ENCODE measurements at regions not wholly inside any gene's neighbourhood (a gene's known extent, or its start where the extent isn't known, plus 50 kb on each side); places are given as distances from the start of the nearest gene placed in this dataset.

DNA sequence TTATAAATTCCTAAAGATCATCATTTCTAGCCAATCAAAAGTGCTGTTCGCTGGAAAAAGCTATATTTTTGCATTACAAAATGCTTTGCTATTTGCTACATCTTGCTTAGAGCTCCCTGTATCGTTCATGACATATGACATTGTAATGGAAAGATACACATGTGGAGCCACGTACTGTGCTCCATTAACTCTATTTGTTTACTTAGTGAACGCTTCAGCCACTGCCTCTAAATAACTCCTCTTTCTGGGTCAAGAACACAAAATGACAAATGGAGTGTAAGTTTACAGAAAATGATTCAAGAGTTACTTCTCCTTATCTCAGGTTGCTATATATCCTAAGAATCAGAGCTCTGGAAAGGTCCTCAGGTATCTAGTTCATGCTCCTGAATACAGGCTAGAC is 329.1 kb upstream of the SMIM31 start:
- no peak for FAIRE-seq
- no peaks in the 10 kb centered on the region for H3K9me3 ChIP-seq (ENCODE audit: control insufficient read depth in 2 of 3, insufficient read depth in 1 of 3, low read length in 3 of 3)
- TF ChIP-seq, protein P1, sequence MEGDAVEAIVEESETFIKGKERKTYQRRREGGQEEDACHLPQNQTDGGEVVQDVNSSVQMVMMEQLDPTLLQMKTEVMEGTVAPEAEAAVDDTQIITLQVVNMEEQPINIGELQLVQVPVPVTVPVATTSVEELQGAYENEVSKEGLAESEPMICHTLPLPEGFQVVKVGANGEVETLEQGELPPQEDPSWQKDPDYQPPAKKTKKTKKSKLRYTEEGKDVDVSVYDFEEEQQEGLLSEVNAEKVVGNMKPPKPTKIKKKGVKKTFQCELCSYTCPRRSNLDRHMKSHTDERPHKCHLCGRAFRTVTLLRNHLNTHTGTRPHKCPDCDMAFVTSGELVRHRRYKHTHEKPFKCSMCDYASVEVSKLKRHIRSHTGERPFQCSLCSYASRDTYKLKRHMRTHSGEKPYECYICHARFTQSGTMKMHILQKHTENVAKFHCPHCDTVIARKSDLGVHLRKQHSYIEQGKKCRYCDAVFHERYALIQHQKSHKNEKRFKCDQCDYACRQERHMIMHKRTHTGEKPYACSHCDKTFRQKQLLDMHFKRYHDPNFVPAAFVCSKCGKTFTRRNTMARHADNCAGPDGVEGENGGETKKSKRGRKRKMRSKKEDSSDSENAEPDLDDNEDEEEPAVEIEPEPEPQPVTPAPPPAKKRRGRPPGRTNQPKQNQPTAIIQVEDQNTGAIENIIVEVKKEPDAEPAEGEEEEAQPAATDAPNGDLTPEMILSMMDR (IDR thresholded peaks at IDR 0.05; ENCODE audit: borderline replicate concordance, extremely low read depth, insufficient read depth): no peak
- no peaks in the 10 kb centered on the region for H3K4me1 ChIP-seq (ENCODE audit: control insufficient read depth in 2 of 3, insufficient read depth in 2 of 3, low read depth in 1 of 3, low read length in 3 of 3)
- H3K9ac ChIP-seq (ENCODE audit: low read length in 3 of 3): no peak overlapping the region
- H3K4me3 ChIP-seq (ENCODE audit: low read length in 3 of 3): no peak overlapping the region
- no peaks in the 10 kb centered on the region for H3K36me3 ChIP-seq (ENCODE audit: control insufficient read depth in 2 of 3, insufficient read depth in 3 of 3, low read length in 3 of 3)
- intact Hi-C loops (cut with DNase I): no loop called here
- peak in 2 of 5 donors; percentile 35 to 52 for DNase-seq
- H3K27me3 ChIP-seq (ENCODE audit: control insufficient read depth, insufficient read depth, low read length): no peaks in the 10 kb centered on the region
- no peak overlapping the region for H3K27ac ChIP-seq (ENCODE audit: low read depth in 2 of 2, low read length in 2 of 2)

DNA sequence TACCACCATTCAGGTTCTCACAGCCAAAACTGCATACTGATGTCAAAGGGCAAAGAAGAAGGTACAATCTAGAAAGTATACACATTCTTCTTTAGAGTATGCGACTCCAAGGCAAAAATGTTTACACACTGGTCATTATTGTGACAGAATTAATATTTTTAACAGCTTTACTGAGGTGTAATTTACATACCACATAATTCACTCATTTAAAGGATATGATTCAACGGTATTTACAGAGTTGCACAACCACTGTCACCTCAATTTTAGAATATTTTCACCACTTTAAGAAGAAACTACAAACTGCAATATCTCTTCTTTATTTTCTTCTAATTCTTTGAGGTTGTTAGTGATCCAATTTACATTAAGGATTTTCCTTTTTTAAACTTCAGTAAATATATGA is 325.4 kb upstream of the SMIM31 start:
- intact Hi-C loops (cut with DNase I): no loop called here
- TF ChIP-seq, protein P1 (IDR thresholded peaks at IDR 0.05; ENCODE audit: borderline replicate concordance, extremely low read depth, insufficient read depth): no peak
- no peaks in the 10 kb centered on the region for H3K36me3 ChIP-seq (ENCODE audit: control insufficient read depth in 2 of 3, insufficient read depth in 3 of 3, low read length in 3 of 3)
- no peaks in the 10 kb centered on the region for H3K9me3 ChIP-seq (ENCODE audit: control insufficient read depth in 2 of 3, insufficient read depth in 1 of 3, low read length in 3 of 3)
- no peaks in the 10 kb centered on the region for H3K27me3 ChIP-seq (ENCODE audit: control insufficient read depth, insufficient read depth, low read length)
- no peak overlapping the region for H3K27ac ChIP-seq (ENCODE audit: low read depth in 2 of 2, low read length in 2 of 2)
- DNase-seq: no peak
- H3K4me3 ChIP-seq (ENCODE audit: low read length in 3 of 3): no peak overlapping the region
- FAIRE-seq: no peak
- H3K4me1 ChIP-seq (ENCODE audit: control insufficient read depth in 2 of 3, insufficient read depth in 2 of 3, low read depth in 1 of 3, low read length in 3 of 3): no peaks in the 10 kb centered on the region
- H3K9ac ChIP-seq (ENCODE audit: low read length in 3 of 3): no peak overlapping the region

DNA sequence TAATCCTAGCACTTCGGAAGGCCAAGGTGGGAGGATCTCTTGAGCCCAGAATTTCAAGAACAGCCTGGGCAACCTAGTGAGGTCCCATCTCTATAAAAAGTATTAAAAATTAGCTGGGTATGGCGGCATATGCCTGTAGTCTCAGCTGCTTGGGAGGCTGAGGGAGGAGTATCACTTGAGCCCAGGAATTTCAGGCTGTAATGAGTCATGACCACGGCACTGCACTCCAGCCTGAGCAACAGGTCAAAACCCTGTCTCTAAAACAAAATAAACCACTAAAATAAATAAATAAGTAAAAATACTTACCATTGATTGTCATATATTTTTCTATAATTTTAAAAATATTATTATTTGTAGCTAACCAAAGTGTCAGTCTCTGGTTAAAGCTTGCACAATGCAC is 315.6 kb upstream of the SMIM31 start:
- Histone ChIP-seq H3K9ac (ENCODE audit: low read length in 3 of 3) (no peak overlapping the region), H3K27ac (ENCODE audit: low read depth in 2 of 2, low read length in 2 of 2) (no peak overlapping the region), H3K9me3 (ENCODE audit: control insufficient read depth in 2 of 3, insufficient read depth in 1 of 3, low read length in 3 of 3) (no peaks in the 10 kb centered on the region), H3K27me3 (ENCODE audit: control insufficient read depth, insufficient read depth, low read length) (no peaks in the 10 kb centered on the region), H3K4me3 (ENCODE audit: low read length in 3 of 3) (no peak overlapping the region), H3K36me3 (ENCODE audit: control insufficient read depth in 2 of 3, insufficient read depth in 3 of 3, low read length in 3 of 3) (no peaks in the 10 kb centered on the region), H3K4me1 (ENCODE audit: control insufficient read depth in 2 of 3, insufficient read depth in 2 of 3, low read depth in 1 of 3, low read length in 3 of 3) (no peaks in the 10 kb centered on the region)
- no peak for FAIRE-seq
- TF ChIP-seq, protein P1 (IDR thresholded peaks at IDR 0.05; ENCODE audit: borderline replicate concordance, extremely low read depth, insufficient read depth): no peak
- no peak for DNase-seq
- intact Hi-C loops (cut with DNase I): no loop called here

GRCh38 chr4:164439037-164439436 is 314.9 kb upstream of the SMIM31 start:
- TF ChIP-seq, protein P1 (IDR thresholded peaks at IDR 0.05; ENCODE audit: borderline replicate concordance, extremely low read depth, insufficient read depth): no peak
- Histone ChIP-seq H3K4me3 (ENCODE audit: low read length in 3 of 3) (no peak overlapping the region), H3K27me3 (ENCODE audit: control insufficient read depth, insufficient read depth, low read length) (no peaks in the 10 kb centered on the region), H3K27ac (ENCODE audit: low read depth in 2 of 2, low read length in 2 of 2) (no peak overlapping the region), H3K9ac (ENCODE audit: low read length in 3 of 3) (no peak overlapping the region), H3K4me1 (ENCODE audit: control insufficient read depth in 2 of 3, insufficient read depth in 2 of 3, low read depth in 1 of 3, low read length in 3 of 3) (no peaks in the 10 kb centered on the region), H3K9me3 (ENCODE audit: control insufficient read depth in 2 of 3, insufficient read depth in 1 of 3, low read length in 3 of 3) (no peaks in the 10 kb centered on the region), H3K36me3 (ENCODE audit: control insufficient read depth in 2 of 3, insufficient read depth in 3 of 3, low read length in 3 of 3) (no peaks in the 10 kb centered on the region)
- DNase-seq: no peak
- intact Hi-C loops (cut with DNase I): no loop called here
- FAIRE-seq: no peak
